K562 (cell line): ENCODE measurements at regions not wholly inside any gene's neighbourhood (a gene's known extent, or its start where the extent isn't known, plus 50 kb on each side); places are given as distances from the start of the nearest gene placed in this dataset.

Experiments used
- ATAC-seq: fragments of 200-7000 bp; cut with Tn5 transposase; 3 replicates; pipeline ENCODE4 v1.9.1; 2020; ENCODE audit warnings: moderate library complexity
- BruUV-seq: library from RNA; stranded (reverse); fragments of 400-500 nt; replicated peaks from 2 replicates; lab custom pipeline; 2021; lab: Mats Ljungman, UMichigan
- CTCF ChIA-PET: fragments of 300-600 bp; formaldehyde crosslinking; extraction: SDS; loops from one replicate; lab custom pipeline; 2021; ENCODE audit warnings: low intra/inter-chr PET ratio; lab: Yijun Ruan, JAX
- POLR2A ChIA-PET: fragments of 300-600, 350-650 bp; sonication (Branson Sonifier 250); formaldehyde crosslinking; extraction: SDS; loops from one replicate; lab custom pipeline; 2021; ENCODE audit warnings: antibody characterized with exemption, inconsistent platforms; lab: Yijun Ruan, JAX
- DNase-seq, 4 experiments: peaks; one replicate each; pipeline versions ENCODE4 v3.0.0 to v3.0.0-alpha.2; 2011 to 2018; ENCODE audit warnings: low spot score in 3 of 4, mixed read lengths in 3 of 4; ENCODE audit errors: extremely low read depth in 1 of 4
- FAIRE-seq: peaks from 2 replicates; lab custom pipeline; 2011; peaks lifted over from hg19 to GRCh38; lab: Jason Lieb, UNC
- H2AFZ ChIP-seq: 2 replicates; pipeline ENCODE4 v1.6.0; 2011; ENCODE audit warnings: low read depth, low read length, control low read depth, inconsistent platforms
- H3K27ac ChIP-seq: fragments of 200-600 bp; 3 replicates; pipeline ENCODE4 v1.8.0; 2011; ENCODE audit warnings: low read depth, mild to moderate bottlenecking, control low read depth, inconsistent platforms, low read length, moderate library complexity, mixed read lengths; ENCODE audit errors: extremely low read depth
- H3K27me3 ChIP-seq, 2 experiments: fragments of 300-600 bp in 1 of 2; 2 replicates in 1 of 2; 3 replicates in 1 of 2; pipeline versions ENCODE4 v1.6.0 to v1.8.0; 2011; ENCODE audit warnings: inconsistent platforms in 2 of 2, low read length in 2 of 2, mild to moderate bottlenecking in 1 of 2, mixed read lengths in 1 of 2, moderate library complexity in 1 of 2; ENCODE audit not compliant: control insufficient read depth in 2 of 2, insufficient read depth in 2 of 2
- H3K36me3 ChIP-seq: fragments of 300-600 bp; 3 replicates; pipeline ENCODE4 v1.8.0; 2011; ENCODE audit warnings: mild to moderate bottlenecking, low read length, inconsistent platforms; ENCODE audit not compliant: control insufficient read depth, insufficient read depth
- H3K4me1 ChIP-seq, 2 experiments: fragments of 200-600 bp in 1 of 2; replicated peaks in 1 of 2; 2 replicates in 1 of 2; 3 replicates in 1 of 2; pipeline versions ENCODE4 v1.5.1 to v1.8.0; 2011; ENCODE audit warnings: inconsistent platforms in 2 of 2, low read length in 2 of 2, mild to moderate bottlenecking in 1 of 2, mixed read lengths in 1 of 2, moderate library complexity in 1 of 2; ENCODE audit not compliant: control insufficient read depth in 2 of 2, insufficient read depth in 2 of 2
- H3K4me2 ChIP-seq: 2 replicates; pipeline ENCODE4 v1.6.1; 2011; ENCODE audit warnings: low read length, control low read depth, inconsistent platforms, mixed read lengths; ENCODE audit not compliant: insufficient read depth
- H3K4me3 ChIP-seq: fragments of 200-600 bp; sonication (generic), shearing (Covaris generic); 2 replicates; pipeline ENCODE4 v1.5.1; 2016; ENCODE audit warnings: control low read depth, inconsistent platforms
- H3K79me2 ChIP-seq: fragments of 200-600 bp; 3 replicates; pipeline ENCODE4 v1.8.0; 2011; ENCODE audit warnings: low read length, inconsistent platforms; ENCODE audit not compliant: control insufficient read depth, insufficient read depth
- H3K9ac ChIP-seq, 2 experiments: 2 replicates each; pipeline versions ENCODE4 v1.6.0 to v1.6.1; 2011; ENCODE audit warnings: low read depth in 2 of 2, low read length in 2 of 2, control low read depth in 1 of 2, inconsistent platforms in 1 of 2, mild to moderate bottlenecking in 1 of 2, mixed read lengths in 1 of 2; ENCODE audit not compliant: insufficient read depth in 1 of 2
- H3K9me1 ChIP-seq: one replicate; pipeline ENCODE4 v1.6.0; 2011; ENCODE audit warnings: inconsistent platforms, mild to moderate bottlenecking, low read length, moderate library complexity; ENCODE audit not compliant: control insufficient read depth, insufficient read depth
- H3K9me3 ChIP-seq: replicated peaks from 2 replicates; pipeline ENCODE4 v1.5.1; 2011; ENCODE audit warnings: low read depth, low read length, inconsistent platforms; ENCODE audit not compliant: control insufficient read depth, insufficient read depth
- H4K20me1 ChIP-seq: replicated peaks from 2 replicates; pipeline ENCODE4 v1.6.1; 2011; ENCODE audit warnings: low read length, inconsistent platforms, mixed read lengths; ENCODE audit not compliant: control insufficient read depth, insufficient read depth
- CBFB ChIP-seq: sonication (generic); formaldehyde crosslinking; IDR thresholded peaks from 2 replicates; pipeline ENCODE4 v1.4.0; 2020; ENCODE audit warnings: mild to moderate bottlenecking, missing genetic modification reagents
- GABPA ChIP-seq: fragments of 200-800 bp; sonication (Bioruptor generic); conservative IDR thresholded peaks from 2 replicates; pipeline ENCODE4 v1.6.1; 2016; ENCODE audit warnings: low read depth, missing genetic modification characterization, missing compliant biosample characterization
- HNRNPK ChIP-seq: fragments of 200-400 bp; formaldehyde crosslinking; IDR thresholded peaks from one replicate; pipeline ENCODE4 v1.6.1; 2018; ENCODE audit warnings: mild to moderate bottlenecking, low read depth, low read length; ENCODE audit not compliant: poor library complexity, severe bottlenecking
- NUFIP1 ChIP-seq: fragments of 450-650 bp; IDR thresholded peaks from 2 replicates; pipeline ENCODE4 v1.6.1; 2018; ENCODE audit not compliant: partially characterized antibody
- PRPF4 ChIP-seq: fragments of 200-400 bp; formaldehyde crosslinking; IDR thresholded peaks from one replicate; pipeline ENCODE4 v1.6.1; 2017; ENCODE audit warnings: low read length, low read depth, mild to moderate bottlenecking; ENCODE audit not compliant: insufficient read depth, poor library complexity, severe bottlenecking
- SIRT6 ChIP-seq: IDR thresholded peaks from one replicate; pipeline ENCODE4 v1.6.1; 2012; ENCODE audit warnings: low read depth, mild to moderate bottlenecking, control low read depth, inconsistent platforms, low read length, moderate library complexity
- SLC30A9 ChIP-seq: fragments of 250-450 bp; sonication (Bioruptor Pico); IDR thresholded peaks from 2 replicates; pipeline ENCODE4 v1.8.0; 2022; ENCODE audit warnings: mild to moderate bottlenecking, moderate library complexity
- SMARCA5 ChIP-seq: fragments of 450-650 bp; IDR thresholded peaks from 2 replicates; pipeline ENCODE4 v1.6.1; 2016
- ZBTB40 ChIP-seq, 2 experiments: fragments of 450-650 bp in 1 of 2; sonication (generic) in 1 of 2; formaldehyde crosslinking in 1 of 2; IDR thresholded peaks; 2 replicates each; pipeline versions ENCODE4 v1.7.1 to v1.9.0; 2016 to 2022; ENCODE audit warnings: inconsistent platforms in 1 of 2, mild to moderate bottlenecking in 1 of 2, missing genetic modification reagents in 1 of 2
- ZBTB8A ChIP-seq: fragments of 450-650 bp; IDR thresholded peaks from 2 replicates; pipeline ENCODE4 v1.6.1; 2018; ENCODE audit warnings: mild to moderate bottlenecking, moderate library complexity; ENCODE audit not compliant: partially characterized antibody
- ZFP91 ChIP-seq: sonication (generic); formaldehyde crosslinking; IDR thresholded peaks from 2 replicates; pipeline ENCODE4 v1.8.0; 2022; ENCODE audit warnings: mild to moderate bottlenecking, missing genetic modification reagents
- ZNF561 ChIP-seq: fragments of 450-650 bp; formaldehyde crosslinking; conservative IDR thresholded peaks from 2 replicates; pipeline ENCODE4 v1.4.0; 2020; ENCODE audit warnings: mild to moderate bottlenecking, moderate library complexity
- WGBS: fragments of 100-300 bp; shearing (Covaris generic); methylation state at CpG from one replicate; pipeline ENCODE4 v1.1.6; 2016; ENCODE audit warnings: low coverage, mixed read lengths; ENCODE audit not compliant: insufficient coverage; ENCODE audit errors: missing lambda C conversion rate; 5-methylcytosine and 5-hydroxymethylcytosine counted together
- in situ Hi-C: fragments of 300-500 bp; cut with MboI; formaldehyde crosslinking; loops from 4 replicates; pipeline ENCODE4 v1.15.0; 2018; ENCODE audit warnings: inconsistent platforms, mixed read lengths
- intact Hi-C: fragments of 100-400 bp; cut with micrococcal nuclease; formaldehyde crosslinking; loops from 2 replicates; pipeline ENCODE4 v1.14.2; 2022

- Histone ChIP-seq H3K36me3 (no peaks in the 10 kb centered on the region), H3K4me3 (no peak overlapping the region), H3K27me3 (peaks cover 29 to 44% of the 10 kb centered on the region in 2 experiments), H3K9ac (no peak overlapping the region), H3K4me1 (no peaks in the 10 kb centered on the region), H3K79me2 (no peaks in the 10 kb centered on the region), H3K9me1 (no peaks in the 10 kb centered on the region), H3K9me3 (no peaks in the 10 kb centered on the region), H3K27ac (no peak overlapping the region), H3K4me2 (no peak overlapping the region), H4K20me1 (no peaks in the 10 kb centered on the region; the same call in 1 of the 2 replicates), H2AFZ (no peak overlapping the region)
- POLR2A ChIA-PET = interaction anchor here (1.1 to 1.6 kb wide), 2 partner anchors 10 to 22 kb away, joined by 4 to 5 read pairs; no protein-coding TSS in a partner anchor
- DNase-seq (no peak), FAIRE-seq (no peak), ATAC-seq (no peak)
- BruUV-seq = no TSS peak
- 0% methylated on average over 4 of the region's 4 CpGs for WGBS
- CTCF ChIA-PET = no interaction called here
- in situ Hi-C loops (no loop called here), intact Hi-C loops (no loop called here)
- TF ChIP-seq CBFB (no peak), ZNF561 (CRISPR knock-in tag) (no peak), NUFIP1 (no peak), ZBTB8A (no peak), SIRT6 (no peak), GABPA (tag) (no peak), SMARCA5 (no peak), PRPF4 (no peak), HNRNPK (no peak), ZFP91 (CRISPR knock-in tag) (no peak), SLC30A9 (CRISPR knock-in tag) (no peak), ZBTB40 (IDR thresholded peaks at IDR 0.05) (no peak), ZBTB40 (CRISPR knock-in tag; IDR thresholded peaks at IDR 0.05) (no peak)
Measured at GRCh38 chr2:45276914-45277313, 267.7 kb upstream of the SIX2 start.
